H1 (cell line): ENCODE measurements at regions not wholly inside any gene's neighbourhood (a gene's known extent, or its start where the extent isn't known, plus 50 kb on each side); places are given as distances from the start of the nearest gene placed in this dataset.

Experiments
- CTCF ChIA-PET: fragments of 300-600 bp; sonication (Branson Sonifier 250); formaldehyde crosslinking; loops from one replicate; lab custom pipeline; 2021; ENCODE audit not compliant: partially characterized antibody; lab: Charles Lee
- POLR2A ChIA-PET: fragments of 300-600 bp; sonication (Branson Sonifier 250); formaldehyde crosslinking; loops from one replicate; lab custom pipeline; 2021; ENCODE audit warnings: inconsistent platforms; ENCODE audit not compliant: partially characterized antibody; lab: Charles Lee
- DNase-seq, 2 experiments: peaks; one replicate each; pipeline versions ENCODE4 v3.0.0 to v3.0.0-alpha.2; 2010 to 2022; ENCODE audit warnings: low spot score in 2 of 2, low read depth in 1 of 2, mixed read lengths in 1 of 2
- FAIRE-seq: peaks from 2 replicates; lab custom pipeline; 2011; peaks lifted over from hg19 to GRCh38; lab: Jason Lieb, UNC
- H2AFZ ChIP-seq: 2 replicates; pipeline ENCODE4 v1.8.1; 2012; ENCODE audit warnings: low read length, inconsistent platforms
- H2AK5ac ChIP-seq: 2 replicates; pipeline ENCODE4 v1.6.1; 2013; ENCODE audit warnings: low read depth, low read length
- H2BK120ac ChIP-seq: replicated peaks from 2 replicates; pipeline ENCODE3; 2013; ENCODE audit warnings: low read depth, low read length, inconsistent platforms
- H2BK12ac ChIP-seq: 2 replicates; pipeline ENCODE4 v1.6.1; 2013; ENCODE audit warnings: low read depth, low read length
- H2BK15ac ChIP-seq: 2 replicates; pipeline ENCODE4 v1.6.1; 2013; ENCODE audit warnings: low read length
- H2BK20ac ChIP-seq: 2 replicates; pipeline ENCODE4 v1.6.1; 2013; ENCODE audit warnings: low read length
- H2BK5ac ChIP-seq: 2 replicates; pipeline ENCODE4 v1.6.1; 2013; ENCODE audit warnings: low read depth, low read length
- H3K14ac ChIP-seq: 2 replicates; pipeline ENCODE4 v1.6.1; 2013; ENCODE audit warnings: inconsistent platforms; ENCODE audit not compliant: insufficient read length
- H3K18ac ChIP-seq: 2 replicates; pipeline ENCODE4 v1.6.1; 2013; ENCODE audit warnings: low read length; ENCODE audit errors: extremely low read depth
- H3K23ac ChIP-seq: 2 replicates; pipeline ENCODE4 v1.6.1; 2013; ENCODE audit warnings: inconsistent platforms; ENCODE audit not compliant: insufficient read length
- H3K23me2 ChIP-seq: 2 replicates; pipeline ENCODE4 v1.6.1; 2013; ENCODE audit warnings: low read depth, low read length
- H3K27ac ChIP-seq: 2 replicates; pipeline ENCODE4 v1.6.1; 2011; ENCODE audit warnings: low read depth, low read length, inconsistent platforms
- H3K27me3 ChIP-seq, 4 experiments: replicated peaks in 1 of 4; 1 replicate in 1 of 4; 2 replicates in 3 of 4; pipeline versions ENCODE4 v1.6.1 to v1.8.1; 2011 to 2013; ENCODE audit warnings: low read length in 3 of 4, mild to moderate bottlenecking in 3 of 4, inconsistent platforms in 2 of 4, mixed read lengths in 2 of 4, moderate library complexity in 1 of 4; ENCODE audit not compliant: control insufficient read depth in 3 of 4, insufficient read depth in 3 of 4; ENCODE audit errors: extremely low read depth in 1 of 4
- H3K36me3 ChIP-seq, 4 experiments: 2 replicates each; pipeline versions ENCODE4 v1.6.1 to v1.8.1; 2011 to 2013; ENCODE audit warnings: mild to moderate bottlenecking in 4 of 4, low read length in 3 of 4, moderate library complexity in 2 of 4, control low read depth in 1 of 4, inconsistent platforms in 1 of 4; ENCODE audit not compliant: insufficient read depth in 4 of 4, control insufficient read depth in 2 of 4
- H3K4ac ChIP-seq: replicated peaks from 2 replicates; pipeline ENCODE3; 2013; ENCODE audit warnings: low read length, low read depth, mixed read lengths, inconsistent platforms; ENCODE audit not compliant: insufficient read length
- H3K4me1 ChIP-seq, 4 experiments: replicated peaks in 1 of 4; 1 replicate in 1 of 4; 2 replicates in 3 of 4; pipeline versions ENCODE4 v1.6.1 to v1.8.1; 2011 to 2013; ENCODE audit warnings: low read length in 3 of 4, inconsistent platforms in 2 of 4, mixed read lengths in 1 of 4; ENCODE audit not compliant: insufficient read depth in 4 of 4, control insufficient read depth in 3 of 4
- H3K4me2 ChIP-seq, 2 experiments: 2 replicates each; pipeline versions ENCODE4 v1.6.1 to v1.8.1; 2011 to 2013; ENCODE audit warnings: low read depth in 2 of 2, low read length in 2 of 2, control low read depth in 1 of 2, inconsistent platforms in 1 of 2, mild to moderate bottlenecking in 1 of 2; ENCODE audit not compliant: insufficient read depth in 1 of 2
- H3K4me3 ChIP-seq, 4 experiments: fragments of 200-600, 300-600 bp in 1 of 4; sonication (generic), shearing (Covaris generic), sonication (Bioruptor Twin) in 1 of 4; 2 replicates each; pipeline versions ENCODE4 v1.5.1 to v1.8.1; 2011 to 2016; ENCODE audit warnings: low read length in 4 of 4, low read depth in 3 of 4, control low read depth in 2 of 4, inconsistent platforms in 2 of 4, mild to moderate bottlenecking in 2 of 4, mixed read lengths in 1 of 4, moderate library complexity in 1 of 4; ENCODE audit not compliant: insufficient read depth in 2 of 4; ENCODE audit errors: extremely low read depth in 1 of 4
- H3K56ac ChIP-seq: replicated peaks from 2 replicates; pipeline ENCODE3; 2013; ENCODE audit warnings: low read depth, mild to moderate bottlenecking, mixed read lengths, low read length, inconsistent platforms; ENCODE audit not compliant: insufficient read length
- H3K79me1 ChIP-seq: 2 replicates; pipeline ENCODE4 v1.6.1; 2013; ENCODE audit warnings: low read depth, low read length, control low read depth
- H3K79me2 ChIP-seq, 2 experiments: 2 replicates each; pipeline versions ENCODE4 v1.6.1 to v1.8.1; 2012 to 2013; ENCODE audit warnings: low read length in 2 of 2, mild to moderate bottlenecking in 2 of 2, inconsistent platforms in 1 of 2; ENCODE audit not compliant: insufficient read depth in 2 of 2, control insufficient read depth in 1 of 2
- H3K9ac ChIP-seq, 4 experiments: replicated peaks in 1 of 4; 1 replicate in 1 of 4; 2 replicates in 3 of 4; pipeline versions ENCODE4 v1.6.1 to v1.8.1; 2011 to 2013; ENCODE audit warnings: low read depth in 3 of 4, low read length in 3 of 4, control low read depth in 2 of 4, mild to moderate bottlenecking in 2 of 4, moderate library complexity in 2 of 4, inconsistent platforms in 1 of 4; ENCODE audit errors: extremely low read depth in 1 of 4
- H3K9me3 ChIP-seq, 2 experiments: 2 replicates each; pipeline versions ENCODE4 v1.6.1 to v1.8.1; 2012 to 2013; ENCODE audit warnings: mild to moderate bottlenecking in 2 of 2, moderate library complexity in 2 of 2, control low read depth in 1 of 2, inconsistent platforms in 1 of 2, low read depth in 1 of 2, low read length in 1 of 2, mixed read lengths in 1 of 2; ENCODE audit not compliant: insufficient read depth in 2 of 2
- H4K20me1 ChIP-seq, 2 experiments: replicated peaks in 1 of 2; 2 replicates each; pipeline versions ENCODE3 to v1.8.1; 2011 to 2013; ENCODE audit warnings: inconsistent platforms in 2 of 2, low read length in 2 of 2, mild to moderate bottlenecking in 1 of 2; ENCODE audit not compliant: insufficient read depth in 2 of 2, control insufficient read depth in 1 of 2
- H4K5ac ChIP-seq: 2 replicates; pipeline ENCODE4 v1.6.1; 2013; ENCODE audit warnings: low read length, low read depth, mixed read lengths, inconsistent platforms; ENCODE audit not compliant: insufficient read length
- H4K8ac ChIP-seq: 2 replicates; pipeline ENCODE4 v1.8.0; 2013; ENCODE audit warnings: mild to moderate bottlenecking, moderate library complexity, low read length, inconsistent platforms; ENCODE audit not compliant: insufficient read depth; ENCODE audit errors: extremely low read depth
- H4K91ac ChIP-seq: replicated peaks from 2 replicates; pipeline ENCODE3; 2013; ENCODE audit warnings: low read length, mixed read lengths, inconsistent platforms; ENCODE audit not compliant: insufficient read length
- RAD21 ChIP-seq, 2 experiments: IDR thresholded peaks in 1 of 2; conservative IDR thresholded peaks in 1 of 2; 2 replicates each; pipeline ENCODE4 v1.6.1; 2011; ENCODE audit warnings: low read depth in 2 of 2, low read length in 2 of 2, improper control_type of control experiment in 1 of 2, inconsistent platforms in 1 of 2, mild to moderate bottlenecking in 1 of 2, moderate library complexity in 1 of 2
- SUZ12 ChIP-seq: fragments of 200-600 bp; sonication (generic); IDR thresholded peaks from 2 replicates; pipeline ENCODE4 v1.6.1; 2012; ENCODE audit warnings: mild to moderate bottlenecking, inconsistent platforms, low read length, moderate library complexity, mixed read lengths
- WGBS, 2 experiments: shearing (Covaris generic) in 1 of 2; methylation state at CpG; one replicate each; pipeline versions ENCODE4 v1.1.6 to v1.1.7; 2013 to 2015; ENCODE audit warnings: low lambda C conversion rate in 2 of 2, mixed read lengths in 2 of 2, inconsistent platforms in 1 of 2, low coverage in 1 of 2, missing lambda C conversion rate in 1 of 2; ENCODE audit not compliant: insufficient replicate concordance in 2 of 2, insufficient coverage in 1 of 2, insufficient read length in 1 of 2; ENCODE audit errors: extremely low coverage in 1 of 2, missing lambda C conversion rate in 1 of 2; 5-methylcytosine and 5-hydroxymethylcytosine counted together
- TF ChIP-seq, protein P1 (sequence below), 3 experiments: IDR thresholded peaks; 1 replicate in 2 of 3; 2 replicates in 1 of 3; pipeline versions ENCODE4 v1.5.1 to v1.6.1; 2011; ENCODE audit warnings: low read length in 3 of 3, mild to moderate bottlenecking in 3 of 3, inconsistent platforms in 2 of 3, low read depth in 1 of 3, moderate library complexity in 1 of 3; ENCODE audit not compliant: insufficient read depth in 1 of 3; ENCODE audit errors: control extremely low read depth in 1 of 3

DNA sequence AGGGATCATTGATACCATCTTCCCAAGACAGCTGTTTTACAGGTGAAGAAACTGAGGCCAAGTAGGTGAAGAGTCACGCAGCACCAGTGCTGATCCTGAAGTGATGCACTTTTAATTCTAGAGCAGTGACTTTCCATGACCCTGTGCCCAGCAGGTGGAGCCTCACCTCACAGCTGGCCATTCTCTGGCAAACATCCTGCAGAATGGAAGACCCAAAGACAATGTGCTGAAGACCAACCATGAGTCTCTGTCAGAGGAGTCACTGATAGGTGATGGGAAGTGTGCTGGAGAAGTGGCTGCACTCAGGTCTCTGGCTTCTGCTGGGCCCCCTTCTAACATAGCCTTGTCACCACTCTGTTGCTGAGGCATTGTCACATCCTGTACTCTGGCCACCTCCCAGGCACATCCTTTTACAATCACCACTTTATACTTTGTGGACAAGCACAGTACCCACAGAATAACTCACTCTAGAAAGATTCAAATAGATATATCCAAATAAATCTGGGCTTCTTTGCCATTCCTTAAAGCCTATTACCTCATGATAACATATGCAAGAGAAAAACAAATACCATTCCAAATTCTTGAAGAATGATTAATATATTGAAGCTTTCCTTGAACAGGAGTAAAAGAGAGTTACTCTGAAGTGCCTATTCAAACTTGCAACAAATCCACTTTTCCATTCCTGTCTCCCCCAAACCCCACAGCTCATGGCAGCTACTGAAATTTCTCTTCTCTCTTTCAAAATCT lies 64.1 kb upstream of the SCOC start:
- no peak overlapping the region for H3K27ac ChIP-seq
- 83% methylated on average over 1 of the region's 1 CpG; no CpG with 5 or more reads in 1 of the 2 experiments for WGBS, 2 experiments

More for the DNA sequence above, 64.1 kb upstream of the SCOC start:
- H3K4me1 ChIP-seq: no peaks in the 10 kb centered on the region
- H2BK120ac ChIP-seq: no peak overlapping the region
- H3K79me2 ChIP-seq: no peaks in the 10 kb centered on the region
- no peak overlapping the region for H2BK15ac ChIP-seq
- no peak overlapping the region for H2BK5ac ChIP-seq
- H4K20me1 ChIP-seq: no peaks in the 10 kb centered on the region
- H2BK12ac ChIP-seq: no peak overlapping the region
- no peak overlapping the region for H3K4ac ChIP-seq
- no peak overlapping the region for H3K9ac ChIP-seq
- H3K23ac ChIP-seq: no peak overlapping the region
- no peak overlapping the region for H2AK5ac ChIP-seq
- H3K9me3 ChIP-seq: no peaks in the 10 kb centered on the region
- H3K27me3 ChIP-seq: peaks cover 1 to 8% (median 4%) of the 10 kb centered on the region in 4 experiments
- H3K79me1 ChIP-seq: no peaks in the 10 kb centered on the region
- TF ChIP-seq, protein P1, sequence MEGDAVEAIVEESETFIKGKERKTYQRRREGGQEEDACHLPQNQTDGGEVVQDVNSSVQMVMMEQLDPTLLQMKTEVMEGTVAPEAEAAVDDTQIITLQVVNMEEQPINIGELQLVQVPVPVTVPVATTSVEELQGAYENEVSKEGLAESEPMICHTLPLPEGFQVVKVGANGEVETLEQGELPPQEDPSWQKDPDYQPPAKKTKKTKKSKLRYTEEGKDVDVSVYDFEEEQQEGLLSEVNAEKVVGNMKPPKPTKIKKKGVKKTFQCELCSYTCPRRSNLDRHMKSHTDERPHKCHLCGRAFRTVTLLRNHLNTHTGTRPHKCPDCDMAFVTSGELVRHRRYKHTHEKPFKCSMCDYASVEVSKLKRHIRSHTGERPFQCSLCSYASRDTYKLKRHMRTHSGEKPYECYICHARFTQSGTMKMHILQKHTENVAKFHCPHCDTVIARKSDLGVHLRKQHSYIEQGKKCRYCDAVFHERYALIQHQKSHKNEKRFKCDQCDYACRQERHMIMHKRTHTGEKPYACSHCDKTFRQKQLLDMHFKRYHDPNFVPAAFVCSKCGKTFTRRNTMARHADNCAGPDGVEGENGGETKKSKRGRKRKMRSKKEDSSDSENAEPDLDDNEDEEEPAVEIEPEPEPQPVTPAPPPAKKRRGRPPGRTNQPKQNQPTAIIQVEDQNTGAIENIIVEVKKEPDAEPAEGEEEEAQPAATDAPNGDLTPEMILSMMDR (IDR thresholded peaks at IDR 0.05; ENCODE audit: control extremely low read depth in 1 of 3, insufficient read depth in 1 of 3, low read depth in 1 of 3, low read length in 3 of 3): peak; percentile 19 to 49 (median 31); a peak in 3 of 4 replicates
- no peak for TF ChIP-seq SUZ12
- peak; percentile 30 to 52; a peak in 3 of 4 replicates for TF ChIP-seq RAD21 (IDR thresholded peaks at IDR 0.05 in 1 of 2, conservative IDR thresholded peaks at IDR 0.05 in 1 of 2; ENCODE audit: low read depth in 2 of 2, low read length in 2 of 2)
- FAIRE-seq (no peak), DNase-seq (no peak)
- H2AFZ ChIP-seq: no peak overlapping the region
- H4K8ac ChIP-seq: no peak overlapping the region
- no peak overlapping the region for H3K4me3 ChIP-seq
- ChIA-PET POLR2A (no interaction called here), CTCF (interaction anchor here (0.6 to 3.2 kb wide), 19 partner anchors 10 to 652 kb away, joined by 3 to 20 read pairs (median 4); no protein-coding TSS in a partner anchor)
- no peak overlapping the region for H4K91ac ChIP-seq
- no peak overlapping the region for H3K14ac ChIP-seq
- H2BK20ac ChIP-seq: no peak overlapping the region
- no peaks in the 10 kb centered on the region for H3K23me2 ChIP-seq
- H3K18ac ChIP-seq: no peak overlapping the region
- H3K56ac ChIP-seq: no peak overlapping the region
- no peaks in the 10 kb centered on the region for H3K36me3 ChIP-seq
- H3K4me2 ChIP-seq: no peak overlapping the region
- H4K5ac ChIP-seq: no peak overlapping the region
